ENCODE measurements at regions not wholly inside any gene's neighbourhood (a gene's known extent, or its start where the extent isn't known, plus 50 kb on each side); places are given as distances from the start of the nearest gene placed in this dataset.

DNA sequence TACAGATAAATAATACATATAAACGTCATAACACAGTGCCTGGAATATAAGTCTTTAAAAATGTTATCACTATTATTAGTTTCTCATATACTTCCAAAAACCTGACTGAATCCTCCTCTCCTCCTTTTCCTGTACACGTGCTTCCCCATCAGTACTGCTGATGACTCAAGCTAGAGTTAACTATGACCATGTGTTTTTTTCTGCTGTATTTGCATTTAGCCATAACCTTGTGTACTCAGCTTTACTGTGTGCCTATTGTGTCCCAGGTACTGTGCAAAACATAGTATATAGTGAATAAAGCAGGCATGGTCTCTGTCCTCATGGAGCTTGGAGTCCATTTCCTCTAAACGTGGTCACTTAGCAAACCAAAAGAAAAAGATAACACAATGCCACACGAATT lies 56.5 kb upstream of the ARHGAP32 start:
- no peak overlapping the region for H3K4me3 ChIP-seq (ENCODE audit: low read length)
- no peak for TF ChIP-seq CTCF (IDR thresholded peaks at IDR 0.05; ENCODE audit: insufficient read depth, low read depth, low read length, missing control alignments)
- peak; percentile 47 for DNase-seq (ENCODE audit: low read depth)

GRCh38 chr11:129247135-129247534 lies 55.0 kb upstream of the ARHGAP32 start:
- TF ChIP-seq CTCF (IDR thresholded peaks at IDR 0.05; ENCODE audit: insufficient read depth, low read depth, low read length, missing control alignments): no peak
- no peak for DNase-seq (ENCODE audit: low read depth)
- no peak overlapping the region for H3K4me3 ChIP-seq (ENCODE audit: low read length)

GRCh38 chr11:129242855-129243254 lies 50.7 kb upstream of the ARHGAP32 start:
- no peak for DNase-seq (ENCODE audit: low read depth)
- TF ChIP-seq CTCF (IDR thresholded peaks at IDR 0.05; ENCODE audit: insufficient read depth, low read depth, low read length, missing control alignments): no peak
- no peak overlapping the region for H3K4me3 ChIP-seq (ENCODE audit: low read length)
